Thyroid gland (tissue), 4 donors: ENCODE measurements at regions not wholly inside any gene's neighbourhood (a gene's known extent, or its start where the extent isn't known, plus 50 kb on each side); places are given as distances from the start of the nearest gene placed in this dataset.

ENCODE experiments used
- DNase-seq, 2 donors: peaks; one replicate each; pipeline ENCODE4 v3.0.0-alpha.2; 2019
- H3K27ac ChIP-seq, 3 donors: fragments of 200-600 bp; sonication (generic); 1 replicate in 2 of 3; 2 replicates in 1 of 3; pipeline ENCODE4 v1.5.1; 2016 to 2019; ENCODE audit warnings: mild to moderate bottlenecking in 1 of 3, moderate library complexity in 1 of 3
- H3K27me3 ChIP-seq: fragments of 200-600 bp; sonication (generic); one replicate; pipeline ENCODE4 v1.5.1; 2019
- H3K36me3 ChIP-seq, 2 donors: fragments of 200-600 bp; sonication (generic); one replicate each; pipeline ENCODE4 v1.5.1; 2016 to 2019
- H3K4me1 ChIP-seq, 2 donors: fragments of 200-600 bp; sonication (generic); one replicate each; pipeline ENCODE4 v1.5.1; 2017 to 2019
- H3K4me3 ChIP-seq, 3 donors: fragments of 200-600 bp; sonication (generic); replicated peaks in 1 of 3; 1 replicate in 2 of 3; 2 replicates in 1 of 3; pipeline ENCODE4 v1.5.1; 2016; ENCODE audit warnings: mild to moderate bottlenecking in 1 of 3
- H3K9me3 ChIP-seq: fragments of 200-600 bp; sonication (generic); one replicate; pipeline ENCODE4 v1.5.1; 2017
- POLR2A ChIP-seq, 2 donors: fragments of 450-650 bp; IDR thresholded peaks; one replicate each; pipeline ENCODE4 v1.6.1; 2017; ENCODE audit warnings: antibody characterized with exemption in 2 of 2, mild to moderate bottlenecking in 2 of 2, moderate library complexity in 1 of 2
- WGBS, 2 donors: methylation state at CpG; one replicate each; pipeline ENCODE4 v1.1.5; 2017; 5-methylcytosine and 5-hydroxymethylcytosine counted together
- intact Hi-C: fragments of 100-400 bp; cut with DNase I; formaldehyde crosslinking; loops from one replicate; pipeline ENCODE4 v1.15.1; 2023
- TF ChIP-seq, protein P1 (sequence below), 6 experiments: fragments of 200-600 bp in 3 of 6; fragments of 450-650 bp in 3 of 6; sonication (generic) in 3 of 6; IDR thresholded peaks; one replicate each; pipeline ENCODE4 v1.5.1; 2016 to 2019; ENCODE audit warnings: antibody characterized with exemption in 6 of 6, mild to moderate bottlenecking in 2 of 6, inconsistent platforms in 1 of 6, moderate library complexity in 1 of 6

- intact Hi-C loops: no loop called here
- H3K9me3 ChIP-seq: no peaks in the 10 kb centered on the region
- DNase-seq: no peak
- no peak overlapping the region for H3K4me3 ChIP-seq
- no peaks in the 10 kb centered on the region for H3K4me1 ChIP-seq
- no peaks in the 10 kb centered on the region for H3K36me3 ChIP-seq
- H3K27ac ChIP-seq: no peak overlapping the region
- H3K27me3 ChIP-seq: no peaks in the 10 kb centered on the region
- no peak for TF ChIP-seq POLR2A (IDR thresholded peaks at IDR 0.05)
- TF ChIP-seq, protein P1, sequence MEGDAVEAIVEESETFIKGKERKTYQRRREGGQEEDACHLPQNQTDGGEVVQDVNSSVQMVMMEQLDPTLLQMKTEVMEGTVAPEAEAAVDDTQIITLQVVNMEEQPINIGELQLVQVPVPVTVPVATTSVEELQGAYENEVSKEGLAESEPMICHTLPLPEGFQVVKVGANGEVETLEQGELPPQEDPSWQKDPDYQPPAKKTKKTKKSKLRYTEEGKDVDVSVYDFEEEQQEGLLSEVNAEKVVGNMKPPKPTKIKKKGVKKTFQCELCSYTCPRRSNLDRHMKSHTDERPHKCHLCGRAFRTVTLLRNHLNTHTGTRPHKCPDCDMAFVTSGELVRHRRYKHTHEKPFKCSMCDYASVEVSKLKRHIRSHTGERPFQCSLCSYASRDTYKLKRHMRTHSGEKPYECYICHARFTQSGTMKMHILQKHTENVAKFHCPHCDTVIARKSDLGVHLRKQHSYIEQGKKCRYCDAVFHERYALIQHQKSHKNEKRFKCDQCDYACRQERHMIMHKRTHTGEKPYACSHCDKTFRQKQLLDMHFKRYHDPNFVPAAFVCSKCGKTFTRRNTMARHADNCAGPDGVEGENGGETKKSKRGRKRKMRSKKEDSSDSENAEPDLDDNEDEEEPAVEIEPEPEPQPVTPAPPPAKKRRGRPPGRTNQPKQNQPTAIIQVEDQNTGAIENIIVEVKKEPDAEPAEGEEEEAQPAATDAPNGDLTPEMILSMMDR (IDR thresholded peaks at IDR 0.05): no peak
- 89 to 91% methylated on average over 3 of the region's 3 CpGs for WGBS, 2 donors
Measured at GRCh38 chr15:57785959-57786358, 79.4 kb downstream of the POLR2M start.

DNA sequence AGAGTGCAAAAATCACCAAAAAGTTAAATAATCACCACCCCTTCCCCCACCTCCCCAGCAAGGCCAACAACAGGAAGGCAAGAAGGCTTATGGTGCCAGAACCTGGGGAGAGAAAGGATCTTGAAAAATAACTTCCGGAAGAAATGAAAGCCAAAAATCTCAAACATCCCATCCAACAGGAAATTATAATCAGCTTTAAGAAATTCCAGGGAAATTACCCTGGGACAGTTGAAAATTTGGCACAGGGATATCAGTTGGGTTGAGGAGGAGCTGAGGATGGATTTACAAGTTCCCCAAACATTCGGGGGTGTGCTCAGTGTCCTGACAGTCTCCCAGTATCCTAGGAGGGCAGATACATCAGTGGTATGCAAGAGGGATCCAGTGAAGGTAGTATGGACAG, 82.7 kb downstream of the POLR2M start:
- Histone ChIP-seq H3K4me3 (no peak overlapping the region), H3K36me3 (no peaks in the 10 kb centered on the region), H3K4me1 (no peaks in the 10 kb centered on the region), H3K9me3 (no peaks in the 10 kb centered on the region), H3K27me3 (no peaks in the 10 kb centered on the region), H3K27ac (no peak overlapping the region)
- 56 to 69% methylated on average over 2 of the region's 2 CpGs for WGBS, 2 donors
- no peak for TF ChIP-seq POLR2A (IDR thresholded peaks at IDR 0.05)
- TF ChIP-seq, protein P1 (IDR thresholded peaks at IDR 0.05): no peak
- intact Hi-C loops: no loop called here
- no peak for DNase-seq

DNA sequence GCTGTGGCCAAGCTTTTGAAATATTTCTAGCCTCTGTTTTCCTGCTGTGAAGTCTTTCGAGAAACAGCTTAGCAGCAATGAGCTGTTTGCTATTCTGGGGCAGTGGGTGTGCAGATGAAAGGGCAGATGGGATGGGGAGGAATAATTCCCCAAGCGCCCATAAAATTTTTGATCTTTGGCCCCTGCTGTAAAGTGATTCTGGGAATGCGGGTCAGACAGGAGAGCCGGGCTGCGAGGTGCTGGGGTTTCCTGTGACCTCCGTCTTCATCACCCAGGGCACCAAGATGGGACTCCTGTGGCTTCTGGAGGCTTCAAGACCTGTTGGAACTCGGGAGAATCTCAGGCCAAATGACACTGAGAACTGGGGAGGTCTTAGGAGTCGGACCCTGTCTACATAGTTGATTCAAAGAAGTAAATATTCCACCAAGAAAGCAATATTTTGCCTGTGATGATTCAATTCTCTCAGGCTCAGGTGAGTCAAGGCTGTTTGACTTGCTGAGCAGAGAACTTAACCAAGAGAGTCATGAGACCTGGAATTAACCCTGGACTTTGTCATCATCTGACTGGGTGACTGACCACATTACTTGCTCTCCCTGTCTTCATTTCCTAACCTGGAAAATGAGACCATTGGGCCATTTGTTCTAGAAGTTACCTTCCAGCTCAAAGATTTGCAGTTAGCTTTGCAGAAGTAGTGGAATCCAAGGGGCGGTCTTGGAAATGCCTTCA, 86.4 kb downstream of the POLR2M start:
- no peak for DNase-seq
- Histone ChIP-seq H3K9me3 (no peaks in the 10 kb centered on the region), H3K4me1 (no peaks in the 10 kb centered on the region), H3K36me3 (no peaks in the 10 kb centered on the region), H3K27ac (no peak overlapping the region), H3K4me3 (no peak overlapping the region), H3K27me3 (no peaks in the 10 kb centered on the region)
- 79 to 84% methylated on average over 9 of the region's 9 CpGs for WGBS, 2 donors
- intact Hi-C loops: no loop called here
- TF ChIP-seq, protein P1 (IDR thresholded peaks at IDR 0.05): no peak
- TF ChIP-seq POLR2A (IDR thresholded peaks at IDR 0.05): no peak

- intact Hi-C loops: no loop called here
- H3K27ac ChIP-seq: no peak overlapping the region
- H3K4me1 ChIP-seq: no peaks in the 10 kb centered on the region
- H3K4me3 ChIP-seq: no peak overlapping the region
- WGBS, 2 donors: 80% methylated on average over 6 of the region's 6 CpGs
- no peaks in the 10 kb centered on the region for H3K36me3 ChIP-seq
- no peaks in the 10 kb centered on the region for H3K9me3 ChIP-seq
- TF ChIP-seq POLR2A (IDR thresholded peaks at IDR 0.05): no peak
- TF ChIP-seq, protein P1 (IDR thresholded peaks at IDR 0.05): no peak
- H3K27me3 ChIP-seq: no peaks in the 10 kb centered on the region
- no peak for DNase-seq
Measured at GRCh38 chr15:57795261-57795660, 88.7 kb downstream of the POLR2M start.

- intact Hi-C loops: no loop called here
- DNase-seq: no peak
- WGBS, 2 donors: 94% methylated on average over 1 of the region's 1 CpG
- Histone ChIP-seq H3K27me3 (no peaks in the 10 kb centered on the region), H3K4me1 (no peaks in the 10 kb centered on the region), H3K4me3 (no peak overlapping the region), H3K36me3 (no peaks in the 10 kb centered on the region), H3K27ac (no peak overlapping the region), H3K9me3 (no peaks in the 10 kb centered on the region)
- no peak for TF ChIP-seq POLR2A (IDR thresholded peaks at IDR 0.05)
- TF ChIP-seq, protein P1 (IDR thresholded peaks at IDR 0.05): no peak
Measured at GRCh38 chr15:57796146-57796545, 89.6 kb downstream of the POLR2M start.
